ENCODE measurements at regions not wholly inside any gene's neighbourhood (a gene's known extent, or its start where the extent isn't known, plus 50 kb on each side); places are given as distances from the start of the nearest gene placed in this dataset.

DNA sequence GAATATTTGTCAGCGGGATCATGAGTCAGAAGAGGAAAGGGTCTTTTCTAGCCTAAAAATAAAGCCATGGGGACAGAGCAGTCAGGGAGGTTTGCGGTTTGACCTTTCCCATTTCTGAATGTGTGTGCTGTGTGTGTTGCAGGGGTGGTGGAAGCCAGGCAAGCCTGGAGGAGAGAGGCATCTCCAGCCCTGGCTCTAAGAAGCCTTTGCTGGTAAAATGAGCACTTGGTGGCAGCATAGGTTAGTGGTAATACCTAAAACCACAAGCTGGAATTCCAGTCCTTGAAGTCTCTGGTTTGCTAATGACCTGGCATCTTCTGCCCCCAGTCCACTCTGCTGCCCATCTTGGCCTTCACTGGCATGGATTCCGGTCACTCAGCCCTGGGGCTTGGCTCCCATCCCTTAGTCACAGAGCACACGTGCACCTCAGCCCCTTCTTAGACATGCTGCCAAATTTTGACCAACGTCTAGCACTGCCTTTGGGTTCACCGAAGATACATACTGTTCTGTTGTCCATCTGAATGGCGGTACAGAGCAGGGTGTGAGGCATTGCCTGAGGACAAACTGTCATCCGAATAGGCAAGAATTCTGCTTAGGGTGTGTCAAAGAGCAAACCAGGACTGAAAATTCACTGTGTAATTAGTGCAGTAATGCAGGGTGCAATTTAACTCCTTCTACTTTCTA, 52.7 kb downstream of the KCNA5 start:
- H3K4me3 Mint-ChIP-seq (ENCODE audit: unreplicated experiment), result no peak overlapping the region
- no peaks in the 10 kb centered on the region for H3K27me3 Mint-ChIP-seq (ENCODE audit: unreplicated experiment)

DNA sequence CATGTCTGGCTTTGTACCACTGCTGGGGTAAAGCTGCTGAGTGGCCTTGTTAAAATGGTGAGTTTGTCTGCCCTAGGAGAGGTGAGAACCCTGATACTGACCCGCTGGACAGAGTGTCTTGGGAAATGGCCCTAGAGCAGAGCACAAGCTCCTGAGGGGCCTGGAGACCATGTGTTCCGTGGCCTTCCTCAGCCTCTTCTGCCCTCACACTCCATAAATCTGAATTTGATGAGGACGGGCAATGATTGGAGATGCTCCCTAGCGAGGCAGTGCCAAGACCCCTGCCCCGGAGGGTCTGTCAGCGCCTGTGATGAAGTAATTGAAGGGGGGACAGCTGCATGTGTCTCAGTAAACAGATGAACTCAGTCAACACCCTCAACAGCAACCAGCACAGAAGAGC, 54.1 kb downstream of the KCNA5 start:
- H3K36me3 Mint-ChIP-seq (ENCODE audit: unreplicated experiment), result no peaks in the 10 kb centered on the region
- H3K27ac Mint-ChIP-seq (ENCODE audit: unreplicated experiment), result no peak overlapping the region
- H3K27me3 Mint-ChIP-seq (ENCODE audit: unreplicated experiment), result no peaks in the 10 kb centered on the region
- TF ChIP-seq, protein P1, sequence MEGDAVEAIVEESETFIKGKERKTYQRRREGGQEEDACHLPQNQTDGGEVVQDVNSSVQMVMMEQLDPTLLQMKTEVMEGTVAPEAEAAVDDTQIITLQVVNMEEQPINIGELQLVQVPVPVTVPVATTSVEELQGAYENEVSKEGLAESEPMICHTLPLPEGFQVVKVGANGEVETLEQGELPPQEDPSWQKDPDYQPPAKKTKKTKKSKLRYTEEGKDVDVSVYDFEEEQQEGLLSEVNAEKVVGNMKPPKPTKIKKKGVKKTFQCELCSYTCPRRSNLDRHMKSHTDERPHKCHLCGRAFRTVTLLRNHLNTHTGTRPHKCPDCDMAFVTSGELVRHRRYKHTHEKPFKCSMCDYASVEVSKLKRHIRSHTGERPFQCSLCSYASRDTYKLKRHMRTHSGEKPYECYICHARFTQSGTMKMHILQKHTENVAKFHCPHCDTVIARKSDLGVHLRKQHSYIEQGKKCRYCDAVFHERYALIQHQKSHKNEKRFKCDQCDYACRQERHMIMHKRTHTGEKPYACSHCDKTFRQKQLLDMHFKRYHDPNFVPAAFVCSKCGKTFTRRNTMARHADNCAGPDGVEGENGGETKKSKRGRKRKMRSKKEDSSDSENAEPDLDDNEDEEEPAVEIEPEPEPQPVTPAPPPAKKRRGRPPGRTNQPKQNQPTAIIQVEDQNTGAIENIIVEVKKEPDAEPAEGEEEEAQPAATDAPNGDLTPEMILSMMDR (IDR thresholded peaks at IDR 0.05), result no peak
- DNase-seq (ENCODE audit: extremely low spot score, unreplicated experiment), result no peak
- H3K9me3 Mint-ChIP-seq (ENCODE audit: unreplicated experiment), result no peaks in the 10 kb centered on the region
- no peak overlapping the region for H3K4me3 Mint-ChIP-seq (ENCODE audit: unreplicated experiment)
- H3K4me1 Mint-ChIP-seq (ENCODE audit: unreplicated experiment), result no peaks in the 10 kb centered on the region

More for the DNA sequence above, 52.7 kb downstream of the KCNA5 start:
- no peak overlapping the region for H3K27ac Mint-ChIP-seq (ENCODE audit: unreplicated experiment)
- H3K36me3 Mint-ChIP-seq (ENCODE audit: unreplicated experiment), result no peaks in the 10 kb centered on the region
- no peak for DNase-seq (ENCODE audit: extremely low spot score, unreplicated experiment)
- TF ChIP-seq, protein P1 (IDR thresholded peaks at IDR 0.05), result no peak
- no peaks in the 10 kb centered on the region for H3K9me3 Mint-ChIP-seq (ENCODE audit: unreplicated experiment)
- no peaks in the 10 kb centered on the region for H3K4me1 Mint-ChIP-seq (ENCODE audit: unreplicated experiment)

DNA sequence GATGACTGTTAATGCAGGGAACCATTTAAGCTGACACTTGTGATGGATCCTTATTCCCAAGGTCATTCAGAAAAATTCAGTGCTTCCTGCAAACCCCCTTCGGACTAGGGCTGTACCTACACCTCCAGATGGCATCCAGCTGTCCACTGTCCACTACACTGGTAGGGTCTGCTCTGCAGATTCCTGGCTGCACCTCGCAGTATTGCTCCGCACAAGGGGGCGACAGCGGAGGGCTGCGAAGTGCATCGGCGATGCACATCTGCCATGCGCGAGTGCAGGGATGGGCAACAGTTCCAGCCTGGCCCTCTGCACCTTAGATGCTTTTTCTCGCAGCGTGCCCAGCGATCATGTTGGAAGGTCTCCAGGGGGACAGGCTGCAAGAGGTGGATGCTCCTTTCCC, 55.5 kb downstream of the KCNA5 start:
- Mint-ChIP-seq H3K4me3 (ENCODE audit: unreplicated experiment) (no peak overlapping the region), H3K36me3 (ENCODE audit: unreplicated experiment) (no peaks in the 10 kb centered on the region), H3K9me3 (ENCODE audit: unreplicated experiment) (no peaks in the 10 kb centered on the region), H3K27me3 (ENCODE audit: unreplicated experiment) (no peaks in the 10 kb centered on the region), H3K4me1 (ENCODE audit: unreplicated experiment) (no peaks in the 10 kb centered on the region), H3K27ac (ENCODE audit: unreplicated experiment) (no peak overlapping the region)
- no peak for DNase-seq (ENCODE audit: extremely low spot score, unreplicated experiment)
- TF ChIP-seq, protein P1 (IDR thresholded peaks at IDR 0.05), result no peak

DNA sequence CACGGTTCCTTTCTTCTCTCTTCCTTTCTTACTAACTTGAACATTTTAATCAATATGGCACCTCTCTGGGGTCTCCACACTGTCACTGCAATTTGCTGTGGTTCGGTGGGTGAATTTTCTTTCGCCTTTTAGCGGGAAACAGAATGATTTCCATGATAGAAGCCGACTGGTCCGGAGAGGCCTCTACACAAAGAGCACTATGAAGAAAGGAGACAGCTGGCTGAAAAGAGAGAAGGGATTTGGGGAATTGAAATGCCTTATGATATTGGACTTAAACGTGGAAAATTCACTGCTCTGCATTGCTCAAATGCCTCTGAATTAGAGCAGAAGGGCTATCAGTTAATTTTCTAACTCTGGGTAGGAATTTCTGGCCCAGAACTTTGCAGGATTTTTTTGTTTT, 55.9 kb downstream of the KCNA5 start:
- H3K4me1 Mint-ChIP-seq (ENCODE audit: unreplicated experiment), result no peaks in the 10 kb centered on the region
- H3K4me3 Mint-ChIP-seq (ENCODE audit: unreplicated experiment), result no peak overlapping the region

DNA sequence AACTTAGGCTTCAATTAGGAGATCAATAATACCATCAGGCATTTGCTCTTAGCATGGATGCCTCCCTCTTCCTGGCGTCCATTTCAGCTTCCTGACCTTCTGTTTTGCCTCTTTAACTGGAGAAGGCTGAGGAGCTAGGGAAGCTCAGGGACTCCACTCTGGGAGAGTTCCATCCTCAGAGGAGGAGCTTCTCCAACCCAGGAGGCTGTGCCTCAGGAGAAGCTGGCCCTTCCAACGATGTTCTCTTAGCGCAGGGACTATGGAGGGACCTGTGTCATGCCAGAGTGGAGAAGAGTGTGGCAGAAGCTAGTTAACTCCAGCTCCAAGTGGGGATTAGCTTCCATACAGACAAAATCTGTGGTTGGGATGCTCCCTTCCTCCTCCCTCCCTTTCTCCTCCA, 58.0 kb downstream of the KCNA5 start:
- no peaks in the 10 kb centered on the region for H3K9me3 Mint-ChIP-seq (ENCODE audit: unreplicated experiment)
- H3K27ac Mint-ChIP-seq (ENCODE audit: unreplicated experiment), result no peak overlapping the region
- peaks cover 3% of the 10 kb centered on the region for H3K27me3 Mint-ChIP-seq (ENCODE audit: unreplicated experiment)
- H3K4me3 Mint-ChIP-seq (ENCODE audit: unreplicated experiment), result no peak overlapping the region
- TF ChIP-seq, protein P1 (IDR thresholded peaks at IDR 0.05), result no peak
- DNase-seq (ENCODE audit: extremely low spot score, unreplicated experiment), result no peak
- H3K36me3 Mint-ChIP-seq (ENCODE audit: unreplicated experiment), result no peaks in the 10 kb centered on the region
- no peaks in the 10 kb centered on the region for H3K4me1 Mint-ChIP-seq (ENCODE audit: unreplicated experiment)

More for the DNA sequence above, 55.9 kb downstream of the KCNA5 start:
- no peak for DNase-seq (ENCODE audit: extremely low spot score, unreplicated experiment)
- Mint-ChIP-seq H3K36me3 (ENCODE audit: unreplicated experiment) (no peaks in the 10 kb centered on the region), H3K27me3 (ENCODE audit: unreplicated experiment) (no peaks in the 10 kb centered on the region), H3K27ac (ENCODE audit: unreplicated experiment) (no peak overlapping the region), H3K9me3 (ENCODE audit: unreplicated experiment) (no peaks in the 10 kb centered on the region)
- TF ChIP-seq, protein P1 (IDR thresholded peaks at IDR 0.05), result no peak

Data from osteocyte (in vitro differentiated cells).